NCI-H2196 treated with DMSO at 0.1 percent for 48 hours (cell line): ENCODE measurements at regions not wholly inside any gene's neighbourhood (a gene's known extent, or its start where the extent isn't known, plus 50 kb on each side); places are given as distances from the start of the nearest gene placed in this dataset.
A peak's percentile ranks its signal among the peaks of the same experiment; 100 is the strongest.

Experiments
- DNase-seq: peaks from one replicate; lab custom pipeline; 2025; ENCODE audit not compliant: unreplicated experiment; lab: John Stamatoyannopoulos, UW

GRCh38 chr3:109897734-109898133, 560.4 kb upstream of the DPPA4 start:
- DNase-seq: no peak

GRCh38 chr3:109899925-109900324, 562.6 kb upstream of the DPPA4 start:
- no peak for DNase-seq

GRCh38 chr3:109900783-109901182, 563.4 kb upstream of the DPPA4 start:
- DNase-seq: peak; percentile 46

- DNase-seq: no peak
Observed at GRCh38 chr3:109902549-109902948, 565.2 kb upstream of the DPPA4 start.

GRCh38 chr3:109903100-109903499, 565.8 kb upstream of the DPPA4 start:
- no peak for DNase-seq

GRCh38 chr3:109910772-109911171, 573.4 kb upstream of the DPPA4 start:
- no peak for DNase-seq

- DNase-seq: no peak
Observed at GRCh38 chr3:109918740-109919139, 581.4 kb upstream of the DPPA4 start.

GRCh38 chr3:109920749-109921148, 583.4 kb upstream of the DPPA4 start:
- DNase-seq: no peak

GRCh38 chr3:109921509-109921908, 584.2 kb upstream of the DPPA4 start:
- no peak for DNase-seq

- DNase-seq: no peak
Observed at GRCh38 chr3:109922856-109923255, 585.5 kb upstream of the DPPA4 start.

GRCh38 chr3:109923431-109923830, 586.1 kb upstream of the DPPA4 start:
- DNase-seq: no peak

GRCh38 chr3:109924196-109924595, 586.9 kb upstream of the DPPA4 start:
- no peak for DNase-seq

GRCh38 chr3:109926376-109926775, 589.0 kb upstream of the DPPA4 start:
- DNase-seq: no peak

- no peak for DNase-seq
Observed at GRCh38 chr3:109927161-109927560, 589.8 kb upstream of the DPPA4 start.

- DNase-seq: no peak
Observed at GRCh38 chr3:109927726-109928125, 590.4 kb upstream of the DPPA4 start.

- DNase-seq: no peak
Observed at GRCh38 chr3:109930582-109930981, 593.2 kb upstream of the DPPA4 start.

- DNase-seq: no peak
Observed at GRCh38 chr3:109933576-109933975, 596.2 kb upstream of the DPPA4 start.

- no peak for DNase-seq
Observed at GRCh38 chr3:109939817-109940216, 602.5 kb upstream of the DPPA4 start.

- DNase-seq: no peak
Observed at GRCh38 chr3:109943181-109943580, 605.8 kb upstream of the DPPA4 start.

GRCh38 chr3:109944836-109945235, 607.5 kb upstream of the DPPA4 start:
- no peak for DNase-seq

- no peak for DNase-seq
Observed at GRCh38 chr3:109952924-109953323, 615.6 kb upstream of the DPPA4 start.

- DNase-seq: no peak
Observed at GRCh38 chr3:109963831-109964230, 626.5 kb upstream of the DPPA4 start.

GRCh38 chr3:109973733-109974132, 636.4 kb upstream of the DPPA4 start:
- DNase-seq: no peak

GRCh38 chr3:109977897-109978296, 640.6 kb upstream of the DPPA4 start:
- DNase-seq: no peak
